Stimulated activated CD4-positive, alpha-beta T cell treated with anti-CD3 and anti-CD28 coated beads, Interleukin-2, amount 100 ng/mL, for 48 hours (primary cell): ENCODE measurements at regions not wholly inside any gene's neighbourhood (a gene's known extent, or its start where the extent isn't known, plus 50 kb on each side); places are given as distances from the start of the nearest gene placed in this dataset.

Experiments
- DNase-seq, 2 donors: peaks; one replicate each; pipeline ENCODE4 v3.0.0-alpha.2; 2020

DNA sequence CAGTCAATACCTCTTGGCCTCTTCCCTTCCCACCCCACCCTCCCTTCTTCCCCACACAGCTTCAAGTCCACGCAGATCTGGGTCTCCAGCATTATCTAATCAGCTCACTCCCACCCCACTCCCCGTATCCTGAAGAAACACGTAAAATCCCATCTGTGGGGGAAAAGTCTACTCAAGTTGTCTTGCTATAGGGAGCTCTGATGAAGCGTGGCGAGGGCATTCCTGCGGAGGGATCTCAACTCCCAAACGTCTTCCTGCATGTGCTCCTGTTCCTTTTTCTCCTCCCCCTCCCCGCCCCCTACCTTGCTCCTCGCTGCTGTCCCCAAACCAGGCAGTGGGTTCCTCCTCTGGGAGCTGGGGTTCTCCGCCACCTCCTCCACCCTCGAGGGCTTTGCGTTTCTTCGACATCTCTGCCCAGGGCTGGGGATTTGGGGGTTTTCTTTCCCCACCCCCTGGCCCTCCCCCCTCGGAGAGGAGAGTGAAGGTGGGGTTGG, 181.8 kb downstream of the TBXT start:
- no peak for DNase-seq

DNA sequence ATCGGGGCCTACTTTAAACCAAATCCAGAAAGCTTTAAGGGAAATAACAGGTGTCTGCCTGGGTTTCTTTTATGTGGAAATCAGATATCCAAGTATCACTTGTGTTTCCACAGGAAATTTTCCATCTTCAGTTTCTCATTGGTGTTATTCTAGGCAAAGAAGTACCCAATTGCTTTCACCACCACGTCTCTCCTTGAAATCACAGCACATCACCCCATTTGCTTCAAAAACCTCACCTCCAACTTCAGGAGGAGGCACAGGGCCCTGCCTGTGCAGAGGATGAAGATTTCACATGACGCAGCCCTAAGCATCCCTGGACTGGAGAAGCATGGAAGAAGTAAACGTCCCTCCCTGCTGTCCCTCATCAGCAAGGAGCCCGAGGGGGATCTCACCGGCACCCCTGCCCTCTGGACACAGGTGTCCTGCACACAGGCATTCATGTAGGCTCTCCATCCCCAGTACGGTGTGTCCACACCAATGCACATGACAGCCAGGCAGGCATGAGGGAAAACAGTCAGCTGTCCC, 182.3 kb downstream of the TBXT start:
- DNase-seq = no peak

GRCh38 chr6:165984729-165985275, 182.8 kb downstream of the TBXT start:
- no peak for DNase-seq

DNA sequence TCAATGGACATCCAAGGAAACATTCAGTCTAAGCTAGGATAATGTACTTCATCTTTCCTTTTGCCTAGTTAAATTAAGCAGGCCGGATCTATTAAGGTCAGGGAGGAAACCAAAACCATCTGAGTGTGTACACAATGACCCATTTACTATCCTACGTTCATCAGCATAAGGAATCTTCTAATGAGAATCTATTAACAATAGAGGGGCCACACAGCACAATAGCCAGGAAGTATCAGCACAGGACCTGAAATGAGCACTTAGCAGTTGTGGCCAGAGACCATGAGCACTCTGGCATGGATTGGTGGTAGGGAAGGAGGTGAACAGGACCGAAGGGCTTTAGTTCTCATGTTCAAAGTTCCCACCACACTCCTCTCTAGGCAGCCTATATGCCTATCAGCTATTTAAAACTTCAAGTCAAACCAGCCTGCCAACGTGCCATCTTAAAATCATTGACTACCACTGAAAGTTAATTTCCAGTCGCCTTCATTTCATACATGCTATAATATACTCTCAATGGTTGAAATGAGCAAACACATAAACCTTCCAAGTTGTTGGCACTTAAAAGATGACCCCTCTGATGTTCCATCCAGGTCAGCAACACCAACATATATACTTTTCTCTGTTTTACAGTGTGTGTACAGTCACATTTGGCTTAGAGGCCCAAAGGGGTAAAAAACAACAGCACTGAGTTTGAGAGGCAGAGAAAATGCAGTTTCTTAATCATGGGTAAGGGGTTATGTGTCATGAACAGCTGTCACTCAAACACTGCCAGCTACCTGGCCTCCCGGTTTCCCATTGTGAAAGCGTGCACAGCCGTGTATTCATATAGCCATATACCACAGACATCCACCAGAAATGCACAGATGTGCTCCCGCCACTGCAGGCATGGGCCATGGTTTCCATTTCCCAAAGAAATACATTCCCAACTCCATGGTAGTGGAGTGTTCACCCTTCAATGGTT, 184.3 kb downstream of the TBXT start:
- no peak for DNase-seq

GRCh38 chr6:165978476-165978875, 189.2 kb downstream of the TBXT start:
- no peak for DNase-seq

GRCh38 chr6:165976684-165977083, 191.0 kb downstream of the TBXT start:
- no peak for DNase-seq

GRCh38 chr6:165974817-165975216, 192.8 kb downstream of the TBXT start:
- DNase-seq = no peak

- DNase-seq = no peak
These were observed 194.2 kb downstream of the TBXT start for GRCh38 chr6:165973473-165973872.

- DNase-seq = no peak
These were observed 195.4 kb downstream of the TBXT start for GRCh38 chr6:165972139-165972802.

- no peak for DNase-seq
These were observed 196.4 kb downstream of the TBXT start for GRCh38 chr6:165971202-165971601.

GRCh38 chr6:165970001-165970400, 197.7 kb downstream of the TBXT start:
- DNase-seq = no peak

DNA sequence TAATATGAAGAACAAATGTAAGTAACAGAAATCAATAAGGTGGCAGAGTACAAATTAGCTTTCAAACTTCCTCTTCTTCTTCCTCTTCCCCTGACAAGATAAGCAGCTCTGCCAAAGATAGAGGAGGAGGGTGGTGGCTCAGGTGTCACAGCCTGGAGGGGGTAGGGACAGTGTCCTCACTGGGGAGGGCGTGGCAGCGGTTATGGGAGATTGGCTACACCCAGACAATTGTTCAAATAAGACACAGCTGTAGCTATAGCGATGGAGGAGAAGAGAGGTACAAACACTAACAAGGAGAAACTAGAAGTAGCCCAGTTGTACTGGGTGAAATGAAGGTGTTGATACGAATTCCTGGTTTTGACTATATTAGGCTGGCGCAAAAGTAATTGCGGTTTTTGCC, 198.5 kb downstream of the TBXT start:
- no peak for DNase-seq

DNA sequence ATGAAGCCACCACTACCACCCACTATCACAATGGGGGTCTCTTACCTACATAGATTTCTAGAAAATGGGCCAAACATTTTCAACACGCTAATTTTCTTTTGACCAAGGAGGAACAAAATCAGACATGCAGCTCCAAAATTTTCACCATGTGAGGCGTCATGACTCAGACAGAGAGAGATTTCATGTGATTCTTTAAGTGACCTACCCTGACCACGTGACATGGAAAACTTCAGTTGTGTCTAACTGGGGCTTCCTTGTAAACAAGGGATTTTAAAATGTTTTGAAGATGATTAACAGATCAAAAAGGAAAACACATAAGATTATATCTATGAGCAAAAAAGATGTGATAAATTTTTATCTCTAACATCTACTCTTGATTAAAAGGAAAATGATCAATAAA, 199.2 kb downstream of the TBXT start:
- no peak for DNase-seq

DNA sequence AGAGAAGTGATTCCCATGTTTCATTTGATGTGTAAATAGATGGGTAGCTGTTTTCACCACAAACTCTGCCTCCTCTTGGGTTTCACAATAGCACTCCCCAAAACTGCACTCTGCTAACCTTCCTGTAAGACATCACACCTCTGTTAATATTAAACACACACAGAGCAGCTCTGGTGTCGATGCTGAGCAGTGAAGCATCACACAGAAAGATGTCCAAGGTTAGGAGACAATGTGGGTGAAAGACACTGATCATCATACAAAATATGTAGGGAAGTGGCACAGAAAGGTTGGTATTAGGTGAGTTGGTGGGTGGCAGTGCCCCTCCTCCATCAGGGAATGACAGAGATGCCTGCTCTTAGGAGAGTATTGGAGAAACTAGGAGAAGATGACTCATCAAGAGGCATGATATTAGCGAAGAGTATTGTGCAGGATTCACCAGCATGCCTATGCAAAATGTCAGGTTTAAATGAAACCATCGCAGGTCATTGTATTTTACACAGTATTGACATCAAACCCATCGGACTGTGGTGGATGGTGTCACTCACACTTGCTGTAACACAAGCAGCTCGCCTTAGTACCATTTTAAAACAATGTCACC, 199.7 kb downstream of the TBXT start:
- no peak for DNase-seq

DNA sequence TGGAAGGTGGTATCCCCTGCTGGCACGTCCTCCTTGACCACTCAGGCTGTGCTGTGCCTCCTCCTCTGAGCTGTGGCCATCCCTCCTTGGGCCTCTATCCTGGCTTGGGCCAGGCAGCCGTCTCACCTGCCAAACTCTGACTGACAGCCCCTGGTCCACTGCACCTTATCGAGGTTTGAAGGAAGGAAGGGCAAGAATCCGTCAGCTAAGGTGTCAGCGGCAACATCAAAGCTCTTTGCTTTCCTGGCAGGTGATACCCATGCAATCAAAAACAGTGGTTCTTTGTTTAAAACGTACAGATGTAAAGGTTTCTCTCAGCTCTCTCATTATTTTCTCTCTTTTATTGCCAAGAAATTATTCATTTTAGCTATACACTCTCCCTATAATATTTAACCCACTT, 203.9 kb downstream of the TBXT start:
- no peak for DNase-seq

DNA sequence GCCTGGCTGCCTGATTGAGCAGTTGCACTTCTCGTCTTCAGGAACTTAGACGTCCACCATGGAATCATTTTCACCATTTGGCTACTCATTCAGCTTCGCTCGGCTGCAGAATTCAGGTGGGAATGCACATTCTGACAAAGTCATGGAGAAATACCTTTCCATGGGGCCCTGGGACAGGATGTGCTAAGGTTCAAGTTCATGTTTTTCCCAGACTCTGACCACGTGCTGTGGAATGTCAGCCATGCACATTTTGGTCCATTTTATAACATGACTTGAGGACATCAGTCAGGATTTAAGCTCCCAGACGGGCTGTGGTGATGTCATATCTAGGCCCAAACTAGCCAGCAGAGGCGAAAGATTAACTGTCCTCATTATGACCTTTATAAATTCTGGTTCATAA, 205.3 kb downstream of the TBXT start:
- no peak for DNase-seq

DNA sequence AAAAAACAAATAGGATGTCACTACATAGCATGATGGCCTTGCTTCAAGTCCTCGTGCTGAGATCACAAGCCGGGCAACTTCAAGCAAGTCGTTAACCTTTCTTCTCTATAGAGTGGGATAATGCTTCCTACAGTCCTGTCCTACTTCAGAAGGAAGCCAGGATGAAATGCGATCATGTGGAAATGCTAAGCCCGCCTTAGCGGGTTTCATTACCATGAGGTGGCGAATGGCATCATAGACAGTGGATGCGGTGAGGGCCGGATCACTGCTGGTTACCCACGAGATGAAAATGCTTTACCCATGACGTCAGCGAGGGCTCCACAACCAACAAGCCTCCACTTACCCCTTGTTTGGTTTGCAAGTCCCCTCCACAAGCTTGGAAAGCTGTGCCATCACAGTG, 206.4 kb downstream of the TBXT start:
- DNase-seq = no peak

GRCh38 chr6:165960695-165961094, 207.0 kb downstream of the TBXT start:
- no peak for DNase-seq

DNA sequence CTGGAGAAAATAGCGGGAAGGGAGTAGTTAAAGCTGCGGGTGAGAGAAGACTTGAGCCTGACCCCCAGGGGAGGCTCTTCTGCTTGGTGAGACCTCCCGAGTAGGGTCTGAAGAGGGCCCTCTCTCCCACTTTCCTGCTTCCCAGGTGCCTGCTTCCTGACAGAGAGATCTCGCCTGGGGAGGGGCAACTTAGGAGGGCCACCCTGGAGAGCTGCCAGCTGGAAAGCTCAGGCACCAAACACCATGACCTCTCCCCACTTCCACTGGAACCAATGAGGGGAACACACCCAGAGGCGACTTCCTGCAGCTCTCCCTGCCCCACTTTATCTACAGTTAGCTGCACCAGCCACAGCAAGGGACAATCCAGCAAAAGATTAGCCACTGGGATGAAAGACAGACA, 208.0 kb downstream of the TBXT start:
- DNase-seq = no peak

GRCh38 chr6:165956874-165957273, 210.8 kb downstream of the TBXT start:
- no peak for DNase-seq

- DNase-seq = no peak
These were observed 215.1 kb downstream of the TBXT start for GRCh38 chr6:165952514-165952913.

DNA sequence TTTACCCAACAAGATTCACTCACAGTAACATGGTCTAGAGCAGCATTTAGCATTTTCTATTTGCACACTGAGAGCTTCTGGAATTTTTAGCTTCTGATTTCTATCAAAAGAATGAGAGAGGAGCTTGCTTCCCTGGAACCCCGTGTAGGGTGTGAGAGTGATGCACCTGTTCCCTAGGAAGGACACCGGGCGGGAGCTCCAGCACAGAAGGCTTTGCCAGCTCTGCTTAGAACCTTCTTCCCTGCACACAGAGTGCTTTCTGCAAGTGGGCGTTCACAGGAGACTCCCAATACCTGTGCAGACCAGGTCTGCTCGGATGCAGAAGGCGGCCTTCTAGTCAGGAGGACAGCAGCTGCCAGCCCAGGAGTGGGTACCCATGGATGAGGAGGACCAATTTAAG, 217.3 kb downstream of the TBXT start:
- no peak for DNase-seq

GRCh38 chr6:165949324-165949723, 218.3 kb downstream of the TBXT start:
- DNase-seq = no peak
